Testis (tissue), 2 donors: ENCODE measurements at regions not wholly inside any gene's neighbourhood (a gene's known extent, or its start where the extent isn't known, plus 50 kb on each side); places are given as distances from the start of the nearest gene placed in this dataset.

Experiments
- DNase-seq: peaks from one replicate; pipeline ENCODE4 v3.0.0-alpha.2; 2019
- H3K27ac ChIP-seq, 2 donors: fragments of 200-600 bp; sonication (generic); one replicate each; pipeline ENCODE4 v1.5.1; 2019
- H3K27me3 ChIP-seq: fragments of 200-600 bp; sonication (generic); one replicate; pipeline ENCODE4 v1.5.1; 2019
- H3K36me3 ChIP-seq: fragments of 200-600 bp; sonication (generic); one replicate; pipeline ENCODE4 v1.5.1; 2017; ENCODE audit warnings: low read depth; ENCODE audit errors: missing control alignments
- H3K4me1 ChIP-seq: fragments of 200-600 bp; sonication (generic); one replicate; pipeline ENCODE4 v1.5.1; 2019
- H3K4me3 ChIP-seq, 2 donors: fragments of 200-600 bp; sonication (generic); one replicate each; pipeline ENCODE4 v1.5.1; 2017 to 2019
- H3K9me3 ChIP-seq: fragments of 200-600 bp; sonication (generic); one replicate; pipeline ENCODE4 v1.5.1; 2017
- POLR2A ChIP-seq: fragments of 450-650 bp; IDR thresholded peaks from one replicate; pipeline ENCODE4 v1.6.1; 2017; ENCODE audit warnings: antibody characterized with exemption, mild to moderate bottlenecking, moderate library complexity
- WGBS, 2 donors: methylation state at CpG; one replicate each; pipeline ENCODE4 v1.1.5; 2018; 5-methylcytosine and 5-hydroxymethylcytosine counted together
- intact Hi-C: fragments of 100-400 bp; cut with DNase I; formaldehyde crosslinking; loops from one replicate; pipeline ENCODE4 v1.15.1; 2023; ENCODE audit warnings: low total_unique reads
- TF ChIP-seq, protein P1 (sequence below), 3 experiments: fragments of 450-650 bp in 2 of 3; fragments of 200-600 bp in 1 of 3; sonication (generic) in 1 of 3; IDR thresholded peaks; one replicate each; pipeline ENCODE4 v1.5.1; 2016 to 2019; ENCODE audit warnings: antibody characterized with exemption in 3 of 3, mild to moderate bottlenecking in 2 of 3, moderate library complexity in 1 of 3

- Histone ChIP-seq H3K27me3 (no peaks in the 10 kb centered on the region), H3K27ac (no peak overlapping the region), H3K36me3 (no peaks in the 10 kb centered on the region), H3K4me3 (no peak overlapping the region), H3K9me3 (no peaks in the 10 kb centered on the region), H3K4me1 (no peaks in the 10 kb centered on the region)
- intact Hi-C loops: no loop called here
- DNase-seq: no peak
- 75% methylated on average over 2 of the region's 2 CpGs for whole genome bisulfite sequencing, 2 donors
- TF ChIP-seq, protein P1, sequence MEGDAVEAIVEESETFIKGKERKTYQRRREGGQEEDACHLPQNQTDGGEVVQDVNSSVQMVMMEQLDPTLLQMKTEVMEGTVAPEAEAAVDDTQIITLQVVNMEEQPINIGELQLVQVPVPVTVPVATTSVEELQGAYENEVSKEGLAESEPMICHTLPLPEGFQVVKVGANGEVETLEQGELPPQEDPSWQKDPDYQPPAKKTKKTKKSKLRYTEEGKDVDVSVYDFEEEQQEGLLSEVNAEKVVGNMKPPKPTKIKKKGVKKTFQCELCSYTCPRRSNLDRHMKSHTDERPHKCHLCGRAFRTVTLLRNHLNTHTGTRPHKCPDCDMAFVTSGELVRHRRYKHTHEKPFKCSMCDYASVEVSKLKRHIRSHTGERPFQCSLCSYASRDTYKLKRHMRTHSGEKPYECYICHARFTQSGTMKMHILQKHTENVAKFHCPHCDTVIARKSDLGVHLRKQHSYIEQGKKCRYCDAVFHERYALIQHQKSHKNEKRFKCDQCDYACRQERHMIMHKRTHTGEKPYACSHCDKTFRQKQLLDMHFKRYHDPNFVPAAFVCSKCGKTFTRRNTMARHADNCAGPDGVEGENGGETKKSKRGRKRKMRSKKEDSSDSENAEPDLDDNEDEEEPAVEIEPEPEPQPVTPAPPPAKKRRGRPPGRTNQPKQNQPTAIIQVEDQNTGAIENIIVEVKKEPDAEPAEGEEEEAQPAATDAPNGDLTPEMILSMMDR (IDR thresholded peaks at IDR 0.05): no peak
- no peak for TF ChIP-seq POLR2A
These were observed 128.5 kb downstream of the ALG10B start for GRCh38 chr12:38445040-38445439.

DNA sequence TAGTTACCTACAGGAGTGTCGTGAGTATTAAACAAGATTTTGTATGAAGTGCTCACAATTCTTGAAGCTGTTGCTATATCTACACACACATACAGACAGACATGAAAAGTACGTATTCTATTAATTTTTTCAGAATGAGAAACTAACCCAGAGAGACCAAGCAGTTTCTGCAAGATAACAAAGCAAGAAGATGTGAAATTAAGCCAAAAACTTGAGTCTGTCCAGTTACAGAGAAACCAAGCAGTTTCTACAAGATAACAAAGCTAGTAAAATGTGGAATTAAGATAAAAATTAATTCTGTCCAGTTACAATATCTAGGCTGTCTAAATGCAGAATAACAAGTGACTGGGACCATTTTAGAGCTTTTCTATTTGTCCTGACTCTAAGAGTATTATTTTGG is 132.4 kb downstream of the ALG10B start:
- 83 to 84% methylated on average over 2 of the region's 2 CpGs for WGBS, 2 donors
- no peak overlapping the region for H3K4me3 ChIP-seq
- H3K9me3 ChIP-seq: no peaks in the 10 kb centered on the region
- TF ChIP-seq POLR2A: no peak
- TF ChIP-seq, protein P1 (IDR thresholded peaks at IDR 0.05): no peak
- H3K27me3 ChIP-seq: no peaks in the 10 kb centered on the region
- no peak for DNase-seq
- intact Hi-C loops: no loop called here
- no peaks in the 10 kb centered on the region for H3K4me1 ChIP-seq
- no peaks in the 10 kb centered on the region for H3K36me3 ChIP-seq
- no peak overlapping the region for H3K27ac ChIP-seq

- intact Hi-C loops: no loop called here
- no peaks in the 10 kb centered on the region for H3K9me3 ChIP-seq
- H3K27ac ChIP-seq: no peak overlapping the region
- WGBS, 2 donors: 66 to 83% methylated on average over 2 of the region's 2 CpGs
- H3K36me3 ChIP-seq: no peaks in the 10 kb centered on the region
- H3K27me3 ChIP-seq: no peaks in the 10 kb centered on the region
- H3K4me3 ChIP-seq: no peak overlapping the region
- TF ChIP-seq, protein P1 (IDR thresholded peaks at IDR 0.05): no peak
- no peak for TF ChIP-seq POLR2A
- DNase-seq: no peak
- no peaks in the 10 kb centered on the region for H3K4me1 ChIP-seq
These were observed 140.1 kb downstream of the ALG10B start for GRCh38 chr12:38456537-38457120.

- Histone ChIP-seq H3K27me3 (no peaks in the 10 kb centered on the region), H3K4me1 (no peaks in the 10 kb centered on the region), H3K27ac (no peak overlapping the region), H3K36me3 (no peaks in the 10 kb centered on the region), H3K9me3 (no peaks in the 10 kb centered on the region), H3K4me3 (no peak overlapping the region)
- TF ChIP-seq, protein P1 (IDR thresholded peaks at IDR 0.05): no peak
- 63 to 65% methylated on average over 5 of the region's 5 CpGs for WGBS, 2 donors
- no peak for DNase-seq
- intact Hi-C loops: no loop called here
These were observed 148.4 kb downstream of the ALG10B start for GRCh38 chr12:38465020-38465419.

- intact Hi-C loops: no loop called here
- Histone ChIP-seq H3K4me1 (no peaks in the 10 kb centered on the region), H3K4me3 (no peak overlapping the region), H3K36me3 (no peaks in the 10 kb centered on the region), H3K27me3 (no peaks in the 10 kb centered on the region), H3K27ac (no peak overlapping the region), H3K9me3 (no peaks in the 10 kb centered on the region)
- no peak for TF ChIP-seq POLR2A
- TF ChIP-seq, protein P1 (IDR thresholded peaks at IDR 0.05): no peak
- 70% methylated on average over 7 of the region's 7 CpGs for WGBS, 2 donors
- DNase-seq: no peak
These were observed 153.1 kb downstream of the ALG10B start for GRCh38 chr12:38469715-38470114.
